Endothelial cell of umbilical vein (primary cell): ENCODE measurements at regions not wholly inside any gene's neighbourhood (a gene's known extent, or its start where the extent isn't known, plus 50 kb on each side); places are given as distances from the start of the nearest gene placed in this dataset.

Source experiments
- BruUV-seq: library from RNA; stranded (reverse); fragments of 400-500 nt; replicated peaks from 2 replicates; lab custom pipeline; 2021; lab: Mats Ljungman, UMichigan
- CTCF ChIA-PET: fragments of 300-600, 350-600 bp; sonication (Branson Sonifier 250); formaldehyde crosslinking; loops from one replicate; lab custom pipeline; 2021; ENCODE audit warnings: antibody characterized with exemption, inconsistent platforms; lab: Charles Lee
- POLR2A ChIA-PET: fragments of 300-600, 350-600 bp; sonication (Branson Sonifier 250); formaldehyde crosslinking; loops from one replicate; lab custom pipeline; 2021; ENCODE audit warnings: antibody characterized with exemption, inconsistent platforms; lab: Charles Lee
- DNase-seq: peaks from one replicate; pipeline ENCODE4 v3.0.0-alpha.2; 2011; ENCODE audit warnings: low read depth, low spot score
- FAIRE-seq: peaks from 2 replicates; lab custom pipeline; 2011; peaks lifted over from hg19 to GRCh38; lab: Jason Lieb, UNC
- H2AFZ ChIP-seq: 2 replicates; pipeline ENCODE4 v1.6.0; 2012; ENCODE audit warnings: low read depth, low read length, control low read depth, inconsistent platforms
- H3K27ac ChIP-seq: 2 replicates; pipeline ENCODE4 v1.5.1; 2011; ENCODE audit warnings: low read depth, mild to moderate bottlenecking, control low read depth, low read length, moderate library complexity; ENCODE audit not compliant: insufficient read depth
- H3K27me3 ChIP-seq, 2 experiments: 2 replicates each; pipeline versions ENCODE4 v1.6.0 to v1.6.1; 2011; ENCODE audit warnings: low read length in 2 of 2, mixed read lengths in 1 of 2; ENCODE audit not compliant: control insufficient read depth in 2 of 2, insufficient read depth in 2 of 2
- H3K36me3 ChIP-seq, 2 experiments: 2 replicates in 1 of 2; 3 replicates in 1 of 2; pipeline ENCODE4 v1.5.1; 2011; ENCODE audit warnings: low read length in 2 of 2, mild to moderate bottlenecking in 1 of 2, moderate library complexity in 1 of 2; ENCODE audit not compliant: control insufficient read depth in 2 of 2, insufficient read depth in 2 of 2; ENCODE audit errors: extremely low read depth in 1 of 2
- H3K4me1 ChIP-seq: 3 replicates; pipeline ENCODE4 v1.5.1; 2011; ENCODE audit warnings: mild to moderate bottlenecking, low read length; ENCODE audit not compliant: control insufficient read depth, insufficient read depth; ENCODE audit errors: extremely low read depth
- H3K4me2 ChIP-seq: 2 replicates; pipeline ENCODE4 v1.6.1; 2011; ENCODE audit warnings: low read length, control low read depth, mixed read lengths; ENCODE audit not compliant: insufficient read depth
- H3K4me3 ChIP-seq, 3 experiments: fragments of 200-600 bp in 1 of 3; sonication (generic), shearing (Covaris generic) in 1 of 3; replicated peaks in 1 of 3; 2 replicates each; pipeline ENCODE4 v1.5.1; 2011 to 2016; ENCODE audit warnings: control low read depth in 3 of 3, low read length in 3 of 3, mild to moderate bottlenecking in 2 of 3, inconsistent platforms in 1 of 3, low read depth in 1 of 3, moderate library complexity in 1 of 3; ENCODE audit not compliant: insufficient read depth in 1 of 3
- H3K79me2 ChIP-seq: 2 replicates; pipeline ENCODE4 v1.6.0; 2012; ENCODE audit warnings: low read length, inconsistent platforms; ENCODE audit not compliant: control insufficient read depth, insufficient read depth
- H3K9ac ChIP-seq: replicated peaks from 2 replicates; pipeline ENCODE3; 2011; ENCODE audit warnings: low read length, control low read depth; ENCODE audit not compliant: insufficient read depth; ENCODE audit errors: extremely low read depth
- H3K9me1 ChIP-seq: replicated peaks from 3 replicates; pipeline ENCODE4 v1.6.0; 2011; ENCODE audit warnings: mild to moderate bottlenecking, low read length; ENCODE audit not compliant: control insufficient read depth, insufficient read depth; ENCODE audit errors: extremely low read depth
- H3K9me3 ChIP-seq: replicated peaks from 2 replicates; pipeline ENCODE4 v1.5.1; 2012; ENCODE audit warnings: low read length, inconsistent platforms; ENCODE audit not compliant: control insufficient read depth, insufficient read depth
- H4K20me1 ChIP-seq: replicated peaks from 2 replicates; pipeline ENCODE3; 2011; ENCODE audit warnings: mild to moderate bottlenecking, low read length; ENCODE audit not compliant: control insufficient read depth, insufficient read depth; ENCODE audit errors: extremely low read depth
- EZH2 ChIP-seq: IDR thresholded peaks from 2 replicates; pipeline ENCODE4 v1.6.1; 2012; ENCODE audit warnings: borderline replicate concordance, low read depth, mild to moderate bottlenecking, moderate library complexity, low read length, inconsistent platforms; ENCODE audit not compliant: severe bottlenecking
- FOS ChIP-seq: IDR thresholded peaks from 2 replicates; pipeline ENCODE4 v1.6.1; 2011; ENCODE audit warnings: mild to moderate bottlenecking, low read length, moderate library complexity, borderline replicate concordance; ENCODE audit not compliant: insufficient read depth
- GATA2 ChIP-seq: IDR thresholded peaks from 2 replicates; pipeline ENCODE4 v1.7.0; 2011; ENCODE audit warnings: low read depth, mild to moderate bottlenecking, moderate library complexity, mixed read lengths, low read length; ENCODE audit not compliant: insufficient read length, insufficient read depth
- JUN ChIP-seq: IDR thresholded peaks from 2 replicates; pipeline ENCODE4 v1.6.1; 2011; ENCODE audit warnings: borderline replicate concordance, low read depth; ENCODE audit not compliant: insufficient read length, insufficient read depth
- MYC ChIP-seq: IDR thresholded peaks from one replicate; pipeline ENCODE4 v1.6.1; 2011; ENCODE audit warnings: mild to moderate bottlenecking, low read depth, low read length
- POLR2A ChIP-seq: IDR thresholded peaks from 2 replicates; pipeline ENCODE4 v1.6.1; 2012; ENCODE audit warnings: low read depth, mild to moderate bottlenecking, control low read depth, low read length
- POLR2AphosphoS5 ChIP-seq: IDR thresholded peaks from 2 replicates; pipeline ENCODE4 v1.6.1; 2012; ENCODE audit warnings: low read depth, mild to moderate bottlenecking, control low read depth, low read length, moderate library complexity; ENCODE audit not compliant: insufficient read depth
- dilution Hi-C: fragments of 300-500 bp; cut with MboI; formaldehyde crosslinking; loops from one replicate; pipeline ENCODE4 v1.15.0; 2019; ENCODE audit warnings: low sequenced_read_pairs; ENCODE audit not compliant: extremely low pct_ligation_motif_present
- intact Hi-C: fragments of 100-400 bp; cut with micrococcal nuclease; formaldehyde crosslinking; loops from one replicate; pipeline ENCODE4 v1.10.0; 2022
- TF ChIP-seq, protein P1 (sequence below): IDR thresholded peaks from 2 replicates; pipeline ENCODE4 v1.6.1; 2011; ENCODE audit not compliant: insufficient read depth, insufficient read length
- TF ChIP-seq, protein P2 (sequence below), 2 donors: IDR thresholded peaks; 1 replicate in 1 of 2; 2 replicates in 1 of 2; pipeline ENCODE4 v1.5.1; 2011; ENCODE audit warnings: low read length in 2 of 2, mild to moderate bottlenecking in 2 of 2, moderate library complexity in 2 of 2, control low read depth in 1 of 2, inconsistent platforms in 1 of 2, low read depth in 1 of 2; ENCODE audit not compliant: insufficient read depth in 1 of 2; ENCODE audit errors: extremely low read depth in 1 of 2

DNA sequence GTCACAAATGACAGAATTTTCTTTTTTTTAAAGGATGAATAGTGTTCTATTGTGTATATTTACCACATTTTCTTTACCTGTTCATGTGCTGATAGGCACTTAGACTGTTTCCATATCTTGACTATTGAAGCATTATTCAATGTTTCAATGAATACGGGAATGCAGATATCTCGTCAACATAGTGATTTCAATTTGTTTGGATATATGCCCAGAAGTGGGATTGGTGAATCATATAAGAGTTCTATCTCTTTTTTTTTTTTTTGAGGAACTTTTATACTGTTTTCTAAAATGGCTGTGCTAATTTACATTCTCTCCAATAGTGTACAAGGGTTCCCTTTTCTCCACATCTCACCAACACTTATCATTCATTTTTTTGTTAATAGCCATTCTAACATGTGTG lies 97.9 kb upstream of the FAR2 start:
- FAIRE-seq = no peak
- no peak overlapping the region for H3K9ac ChIP-seq

DNA sequence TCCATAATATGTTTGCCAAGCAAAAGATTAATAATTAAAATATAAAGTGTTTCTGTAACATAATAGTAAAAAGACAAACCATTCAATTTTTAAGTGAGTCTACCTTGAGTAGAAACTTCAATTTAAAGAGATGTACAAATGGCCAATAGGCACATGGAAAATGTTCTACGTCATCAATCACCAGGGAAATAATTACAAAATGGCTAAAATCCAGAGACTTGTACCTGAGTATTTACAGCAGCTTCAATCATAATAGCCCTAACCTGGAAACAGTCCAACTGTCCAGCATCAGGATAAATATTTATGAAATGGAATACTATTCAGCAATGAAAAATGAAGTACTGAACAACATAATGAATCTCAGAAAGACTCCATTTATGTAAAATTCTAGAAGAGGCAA lies 95.5 kb upstream of the FAR2 start:
- TF ChIP-seq FOS (no peak), MYC (no peak), JUN (no peak), POLR2A (no peak), POLR2AphosphoS5 (no peak), EZH2 (no peak), GATA2 (no peak)
- TF ChIP-seq, protein P1, sequence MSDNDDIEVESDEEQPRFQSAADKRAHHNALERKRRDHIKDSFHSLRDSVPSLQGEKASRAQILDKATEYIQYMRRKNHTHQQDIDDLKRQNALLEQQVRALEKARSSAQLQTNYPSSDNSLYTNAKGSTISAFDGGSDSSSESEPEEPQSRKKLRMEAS = no peak
- TF ChIP-seq, protein P2, sequence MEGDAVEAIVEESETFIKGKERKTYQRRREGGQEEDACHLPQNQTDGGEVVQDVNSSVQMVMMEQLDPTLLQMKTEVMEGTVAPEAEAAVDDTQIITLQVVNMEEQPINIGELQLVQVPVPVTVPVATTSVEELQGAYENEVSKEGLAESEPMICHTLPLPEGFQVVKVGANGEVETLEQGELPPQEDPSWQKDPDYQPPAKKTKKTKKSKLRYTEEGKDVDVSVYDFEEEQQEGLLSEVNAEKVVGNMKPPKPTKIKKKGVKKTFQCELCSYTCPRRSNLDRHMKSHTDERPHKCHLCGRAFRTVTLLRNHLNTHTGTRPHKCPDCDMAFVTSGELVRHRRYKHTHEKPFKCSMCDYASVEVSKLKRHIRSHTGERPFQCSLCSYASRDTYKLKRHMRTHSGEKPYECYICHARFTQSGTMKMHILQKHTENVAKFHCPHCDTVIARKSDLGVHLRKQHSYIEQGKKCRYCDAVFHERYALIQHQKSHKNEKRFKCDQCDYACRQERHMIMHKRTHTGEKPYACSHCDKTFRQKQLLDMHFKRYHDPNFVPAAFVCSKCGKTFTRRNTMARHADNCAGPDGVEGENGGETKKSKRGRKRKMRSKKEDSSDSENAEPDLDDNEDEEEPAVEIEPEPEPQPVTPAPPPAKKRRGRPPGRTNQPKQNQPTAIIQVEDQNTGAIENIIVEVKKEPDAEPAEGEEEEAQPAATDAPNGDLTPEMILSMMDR (IDR thresholded peaks at IDR 0.05; ENCODE audit: extremely low read depth in 1 of 2, insufficient read depth in 1 of 2, low read depth in 1 of 2, low read length in 2 of 2) = no peak
- H3K79me2 ChIP-seq = no peaks in the 10 kb centered on the region
- no peak for DNase-seq
- H2AFZ ChIP-seq = no peak overlapping the region
- no TSS peak for BruUV-seq
- H3K9me1 ChIP-seq = no peaks in the 10 kb centered on the region
- no peak overlapping the region for H3K4me3 ChIP-seq
- no peak for FAIRE-seq
- CTCF ChIA-PET = interaction anchor here (1.4 kb wide), 1 partner anchor 20 kb away, joined by 5 read pairs; no protein-coding TSS in a partner anchor
- H3K36me3 ChIP-seq = no peaks in the 10 kb centered on the region
- H4K20me1 ChIP-seq = no peaks in the 10 kb centered on the region
- no peak overlapping the region for H3K4me2 ChIP-seq
- POLR2A ChIA-PET = no interaction called here
- H3K4me1 ChIP-seq = no peaks in the 10 kb centered on the region
- H3K27ac ChIP-seq = no peak overlapping the region
- no peaks in the 10 kb centered on the region for H3K27me3 ChIP-seq
- no peaks in the 10 kb centered on the region for H3K9me3 ChIP-seq
- intact Hi-C loops (no loop called here), dilution Hi-C loops (no loop called here)
- no peak overlapping the region for H3K9ac ChIP-seq

More for the DNA sequence above, 97.9 kb upstream of the FAR2 start:
- no peaks in the 10 kb centered on the region for H4K20me1 ChIP-seq
- H3K9me1 ChIP-seq = no peaks in the 10 kb centered on the region
- H3K4me2 ChIP-seq = no peak overlapping the region
- TF ChIP-seq POLR2AphosphoS5 = no peak
- no peak for TF ChIP-seq MYC
- no peak for TF ChIP-seq JUN
- TF ChIP-seq EZH2 = no peak
- no peak for TF ChIP-seq POLR2A
- no peak overlapping the region for H3K27ac ChIP-seq
- intact Hi-C loops (no loop called here), dilution Hi-C loops (no loop called here)
- no peaks in the 10 kb centered on the region for H3K9me3 ChIP-seq
- DNase-seq = no peak
- ChIA-PET POLR2A (no interaction called here), CTCF (no interaction called here)
- no peaks in the 10 kb centered on the region for H3K79me2 ChIP-seq
- no peak overlapping the region for H2AFZ ChIP-seq
- no peaks in the 10 kb centered on the region for H3K36me3 ChIP-seq
- H3K4me1 ChIP-seq = no peaks in the 10 kb centered on the region
- BruUV-seq = no TSS peak
- H3K27me3 ChIP-seq = no peaks in the 10 kb centered on the region
- H3K4me3 ChIP-seq = no peak overlapping the region
